GM20000 (cell line): ENCODE measurements at regions not wholly inside any gene's neighbourhood (a gene's known extent, or its start where the extent isn't known, plus 50 kb on each side); places are given as distances from the start of the nearest gene placed in this dataset.

Experiments used
- DNase-seq: peaks from one replicate; pipeline ENCODE4 v3.0.0; 2012; ENCODE audit warnings: low spot score
- TF ChIP-seq, protein P1 (sequence below): IDR thresholded peaks from 2 replicates; pipeline ENCODE4 v1.5.1; 2012; ENCODE audit warnings: mild to moderate bottlenecking, control low read depth; ENCODE audit errors: extremely low read depth, missing control alignments

DNA sequence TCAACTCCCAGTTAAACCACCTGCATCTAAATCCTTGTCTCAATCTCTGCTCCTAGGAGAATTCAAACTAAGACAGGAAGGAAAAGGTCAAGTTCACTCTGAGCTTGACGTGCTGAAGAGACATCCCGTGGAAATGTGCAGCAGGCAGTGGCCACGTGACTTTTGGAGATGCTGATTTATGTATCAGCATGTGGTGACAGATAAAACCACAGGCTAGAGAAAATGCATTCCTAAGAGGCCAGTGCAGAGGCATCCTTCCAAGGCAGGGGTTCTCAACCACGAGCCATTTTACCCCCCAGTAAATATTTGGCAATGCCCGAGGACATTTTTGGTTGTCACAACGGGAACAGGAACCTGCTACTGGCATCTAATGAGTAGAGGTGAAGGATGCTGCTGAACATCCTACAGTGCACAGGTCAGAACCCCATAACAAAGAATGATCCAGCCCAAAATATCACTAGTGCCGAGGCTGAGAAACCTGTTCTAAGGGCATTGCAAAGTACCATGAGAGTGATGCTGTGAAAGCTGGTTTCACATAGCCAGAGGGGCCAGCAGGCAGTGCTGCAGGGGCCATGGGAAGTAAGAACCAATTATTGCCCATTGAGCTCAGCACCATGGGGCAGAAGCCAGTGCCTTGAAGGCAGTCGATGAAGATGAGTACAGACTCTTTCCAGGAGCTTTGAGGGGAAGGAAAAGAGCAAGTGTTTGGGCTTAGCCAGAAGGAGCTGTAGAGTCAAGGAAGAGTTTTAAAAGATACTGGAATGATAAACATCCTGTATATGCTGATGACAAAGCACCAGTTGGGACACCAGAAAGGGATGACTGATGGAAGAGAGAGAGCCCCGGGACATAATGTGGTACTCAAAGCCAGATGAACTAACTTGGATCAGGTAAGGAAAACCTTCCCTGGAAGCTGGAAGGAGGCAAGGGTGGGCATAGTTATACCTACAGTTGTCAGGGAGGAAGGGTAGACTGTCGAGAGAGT is 174.6 kb downstream of the HAUS1 start:
- TF ChIP-seq, protein P1, sequence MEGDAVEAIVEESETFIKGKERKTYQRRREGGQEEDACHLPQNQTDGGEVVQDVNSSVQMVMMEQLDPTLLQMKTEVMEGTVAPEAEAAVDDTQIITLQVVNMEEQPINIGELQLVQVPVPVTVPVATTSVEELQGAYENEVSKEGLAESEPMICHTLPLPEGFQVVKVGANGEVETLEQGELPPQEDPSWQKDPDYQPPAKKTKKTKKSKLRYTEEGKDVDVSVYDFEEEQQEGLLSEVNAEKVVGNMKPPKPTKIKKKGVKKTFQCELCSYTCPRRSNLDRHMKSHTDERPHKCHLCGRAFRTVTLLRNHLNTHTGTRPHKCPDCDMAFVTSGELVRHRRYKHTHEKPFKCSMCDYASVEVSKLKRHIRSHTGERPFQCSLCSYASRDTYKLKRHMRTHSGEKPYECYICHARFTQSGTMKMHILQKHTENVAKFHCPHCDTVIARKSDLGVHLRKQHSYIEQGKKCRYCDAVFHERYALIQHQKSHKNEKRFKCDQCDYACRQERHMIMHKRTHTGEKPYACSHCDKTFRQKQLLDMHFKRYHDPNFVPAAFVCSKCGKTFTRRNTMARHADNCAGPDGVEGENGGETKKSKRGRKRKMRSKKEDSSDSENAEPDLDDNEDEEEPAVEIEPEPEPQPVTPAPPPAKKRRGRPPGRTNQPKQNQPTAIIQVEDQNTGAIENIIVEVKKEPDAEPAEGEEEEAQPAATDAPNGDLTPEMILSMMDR: no peak
- DNase-seq: no peak

DNA sequence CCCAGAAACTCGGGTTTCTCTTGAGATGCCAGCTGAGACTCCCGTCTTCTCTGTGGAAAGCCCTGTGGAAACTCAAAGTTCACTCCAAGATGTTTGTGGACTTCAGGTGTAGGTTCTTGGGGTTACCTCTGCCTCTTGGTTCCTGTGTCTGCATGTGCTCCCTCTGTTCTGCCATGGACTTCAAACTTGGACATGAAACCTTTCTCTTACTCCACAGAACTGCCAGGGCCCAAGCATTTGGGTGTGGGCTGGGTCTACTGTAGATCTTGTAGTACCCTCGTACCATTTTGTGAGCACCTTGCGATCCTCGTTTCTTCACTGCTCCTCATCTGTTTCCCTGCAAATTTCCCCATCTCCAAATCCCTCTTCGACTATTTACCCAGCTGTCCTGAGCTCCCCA is 175.5 kb downstream of the HAUS1 start:
- TF ChIP-seq, protein P1: no peak
- DNase-seq: no peak

DNA sequence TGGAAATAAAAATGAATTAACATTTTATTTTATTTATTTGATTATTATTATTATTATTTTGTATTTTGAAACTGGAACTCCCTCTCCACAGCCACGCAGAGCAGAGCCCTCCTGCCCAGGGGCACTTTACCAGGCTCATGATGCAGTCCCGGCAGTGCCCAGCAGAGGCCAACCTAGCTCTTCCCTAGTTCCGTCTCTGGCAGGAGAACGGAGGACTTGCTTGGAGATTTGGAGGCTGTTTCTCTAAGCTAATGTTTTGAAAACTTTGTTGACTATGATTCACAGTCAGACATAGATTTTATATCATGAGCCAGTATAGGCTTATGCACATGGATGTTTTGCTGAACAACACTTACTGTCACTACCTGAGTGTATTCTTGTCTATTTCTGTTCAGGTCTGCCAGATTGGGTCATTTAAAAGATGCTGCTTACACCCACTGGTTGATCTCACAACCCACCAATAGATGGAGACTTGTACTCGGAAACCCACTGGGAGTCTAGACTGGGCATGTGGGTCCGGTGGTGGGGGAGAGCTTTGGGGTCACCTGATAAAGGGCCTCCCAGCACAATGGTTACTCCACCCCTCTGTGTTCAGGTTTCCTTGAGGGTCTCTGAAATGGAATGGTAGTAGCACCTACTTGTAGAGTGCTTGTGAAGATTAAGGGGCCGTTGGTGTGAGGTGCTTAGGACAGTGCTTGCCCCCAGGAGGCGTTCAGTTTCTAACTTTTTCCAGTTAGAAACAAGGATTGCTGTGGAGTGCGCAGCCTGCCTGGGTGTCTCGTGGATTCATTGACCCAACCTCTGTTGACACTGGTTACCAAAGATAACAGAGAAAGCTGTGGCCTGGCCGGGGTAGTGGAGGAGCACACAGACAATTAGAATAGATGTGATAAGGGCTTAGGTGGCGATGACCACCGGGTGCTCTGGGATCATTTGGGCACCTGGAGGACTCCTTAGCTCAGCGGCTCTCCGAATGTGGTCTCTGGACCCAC is 177.3 kb downstream of the HAUS1 start:
- TF ChIP-seq, protein P1: peak; percentile 85
- peak; percentile 70 for DNase-seq

DNA sequence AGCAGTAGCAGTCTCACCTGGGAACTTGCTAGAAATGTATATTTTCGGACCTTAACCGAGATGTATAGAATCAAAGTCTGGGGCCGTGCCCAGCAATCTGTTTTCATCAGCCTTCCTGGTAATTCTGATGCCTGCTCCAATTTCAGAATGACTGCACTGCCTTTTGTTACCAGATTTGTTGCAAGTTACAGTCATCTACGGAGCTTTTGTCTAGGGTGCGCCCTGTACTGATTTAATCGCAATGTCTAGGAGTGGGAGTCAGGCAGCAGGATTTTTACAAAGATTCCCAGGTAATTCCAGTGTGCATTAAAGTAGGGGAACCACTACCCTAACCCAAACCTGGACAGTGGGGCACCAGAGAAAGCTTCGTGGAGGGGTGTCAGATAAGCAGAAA is 178.0 kb downstream of the HAUS1 start:
- TF ChIP-seq, protein P1: no peak
- DNase-seq: no peak

DNA sequence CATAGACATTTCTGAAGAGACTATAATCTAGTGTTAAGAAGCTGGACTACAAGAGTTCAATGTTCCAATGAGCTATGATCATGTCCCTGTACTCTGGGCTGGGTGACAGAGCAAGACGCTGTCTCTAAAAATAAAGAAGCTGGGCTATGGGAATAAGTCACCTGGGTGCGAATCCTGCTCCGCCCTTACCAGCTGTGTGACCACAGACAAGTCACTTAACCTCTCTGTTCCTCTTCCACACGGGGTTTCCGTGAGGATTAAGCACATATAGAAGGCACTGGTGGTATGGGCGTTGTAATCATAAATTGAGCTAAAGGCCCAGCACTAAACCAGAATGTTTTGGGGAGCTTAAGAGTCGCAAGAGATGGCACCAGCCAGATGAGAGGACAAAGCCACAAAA is 178.5 kb downstream of the HAUS1 start:
- no peak for DNase-seq
- TF ChIP-seq, protein P1: no peak

DNA sequence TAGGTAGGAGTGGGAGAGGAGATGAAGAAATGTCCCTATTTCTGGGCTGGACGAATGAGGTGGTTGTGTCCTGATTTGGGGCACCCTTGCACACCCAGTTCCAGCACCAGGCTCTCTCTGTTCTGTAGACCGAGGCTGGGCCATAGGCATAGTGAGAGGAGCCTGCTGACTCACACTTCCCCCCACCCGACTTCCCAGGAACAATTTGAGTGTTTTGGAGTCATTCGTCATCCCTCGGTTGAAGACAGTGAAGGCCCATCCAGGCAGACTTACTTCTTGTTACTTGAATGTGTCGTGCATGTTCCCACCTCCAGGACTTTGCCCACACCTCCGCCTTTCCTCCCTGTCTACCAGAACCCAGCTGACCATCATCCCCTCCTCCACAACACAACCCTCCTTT is 179.1 kb downstream of the HAUS1 start:
- TF ChIP-seq, protein P1: no peak
- DNase-seq: no peak
